ENCODE measurements at regions not wholly inside any gene's neighbourhood (a gene's known extent, or its start where the extent isn't known, plus 50 kb on each side); places are given as distances from the start of the nearest gene placed in this dataset.
"Not testable (repeated sequence)": the region's sequence is repeated elsewhere in the genome, so short reads cannot be mapped to it uniquely, and the experiment has no call there.

GRCh38 chr2:179385756-179386155 lies 121.1 kb upstream of the SESTD1 start:
- H3K27me3 Mint-ChIP-seq; POLR2A ChIA-PET; H3K4me3 Mint-ChIP-seq; H3K36me3 Mint-ChIP-seq (ENCODE audit: low read depth); DNase-seq; H3K9me3 Mint-ChIP-seq; H3K4me1 Mint-ChIP-seq; CTCF ChIA-PET; H3K27ac Mint-ChIP-seq: not testable (repeated sequence)

- DNase-seq = no peak
- no peaks in the 10 kb centered on the region for H3K9me3 Mint-ChIP-seq
- H3K4me1 Mint-ChIP-seq = no peaks in the 10 kb centered on the region
- no peak overlapping the region for H3K27ac Mint-ChIP-seq
- no peaks in the 10 kb centered on the region for H3K36me3 Mint-ChIP-seq (ENCODE audit: low read depth)
- no peak overlapping the region for H3K4me3 Mint-ChIP-seq
- ChIA-PET POLR2A (no interaction called here), CTCF (no interaction called here)
- no peaks in the 10 kb centered on the region for H3K27me3 Mint-ChIP-seq
Observed at GRCh38 chr2:179383975-179384374, 119.3 kb upstream of the SESTD1 start.

DNA sequence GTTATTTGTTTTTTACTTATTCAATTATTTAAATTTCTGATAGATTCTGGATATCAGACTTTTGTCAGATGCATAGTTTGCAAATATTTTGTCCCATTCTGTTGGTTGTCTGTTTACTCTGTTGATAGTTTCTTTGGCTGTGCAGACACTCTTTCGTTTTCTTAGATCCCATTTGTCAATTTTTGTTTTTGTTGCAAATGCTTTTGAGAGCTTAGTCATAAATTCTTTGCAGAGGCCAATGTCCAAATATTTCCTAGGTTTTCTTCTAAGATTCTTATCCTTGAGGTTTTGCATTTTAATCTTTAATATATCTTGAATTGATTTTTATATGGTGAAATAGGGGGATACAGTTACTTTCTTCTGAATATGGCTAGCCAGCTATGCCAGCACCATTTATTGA lies 112.7 kb upstream of the SESTD1 start:
- Mint-ChIP-seq H3K4me3 (no peak overlapping the region), H3K27me3 (no peaks in the 10 kb centered on the region), H3K36me3 (ENCODE audit: low read depth) (no peaks in the 10 kb centered on the region), H3K27ac (no peak overlapping the region), H3K9me3 (no peaks in the 10 kb centered on the region), H3K4me1 (no peaks in the 10 kb centered on the region)
- DNase-seq = no peak
- ChIA-PET POLR2A (no interaction called here), CTCF (no interaction called here)

DNA sequence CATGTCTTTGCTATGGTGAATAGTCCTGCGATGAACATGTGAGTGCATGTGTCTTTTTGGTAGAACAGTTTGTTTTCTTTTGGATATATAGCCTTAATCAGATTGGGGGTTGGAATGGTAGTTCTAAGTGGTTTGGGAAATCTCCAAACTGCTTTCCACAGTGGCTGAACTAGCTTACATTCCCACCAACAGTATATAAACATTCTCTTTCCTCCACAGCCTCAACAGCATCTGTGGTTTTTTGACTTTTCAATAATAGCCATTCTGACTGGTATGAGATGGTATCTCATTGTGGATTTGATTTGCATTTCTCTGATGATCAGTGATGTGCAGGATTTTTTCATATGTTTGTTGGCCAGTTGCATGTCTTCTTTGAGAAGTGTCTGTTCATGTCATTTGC lies 112.2 kb upstream of the SESTD1 start:
- Mint-ChIP-seq H3K36me3 (ENCODE audit: low read depth) (no peaks in the 10 kb centered on the region), H3K27me3 (peaks cover 2% of the 10 kb centered on the region), H3K9me3 (no peaks in the 10 kb centered on the region), H3K4me1 (no peaks in the 10 kb centered on the region), H3K27ac (no peak overlapping the region), H3K4me3 (no peak overlapping the region)
- POLR2A ChIA-PET = no interaction called here
- CTCF ChIA-PET = no interaction called here
- DNase-seq = no peak

DNA sequence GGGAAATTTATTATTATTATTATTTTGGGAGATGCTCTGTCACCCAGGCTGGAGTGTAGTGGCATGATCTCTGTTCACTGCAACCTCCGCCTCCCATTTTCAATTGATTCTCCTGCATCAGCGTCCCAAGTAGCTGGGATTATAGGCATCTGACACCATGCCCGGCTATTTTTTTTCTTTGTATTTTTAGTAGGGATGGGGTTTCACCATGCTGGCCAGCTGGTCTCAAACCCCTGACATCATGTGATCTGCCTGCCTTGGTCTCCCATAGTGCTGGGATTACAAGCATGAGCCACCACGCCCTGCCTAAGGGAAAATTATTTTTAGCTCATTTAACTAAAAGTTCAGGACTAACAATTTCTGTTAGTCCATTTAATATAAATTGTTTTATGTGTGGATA lies 109.2 kb upstream of the SESTD1 start:
- ChIA-PET CTCF (interaction anchor here (0.7 kb wide), 1 partner anchor 311 kb away, joined by 3 read pairs; no protein-coding TSS in a partner anchor), POLR2A (no interaction called here)
- Mint-ChIP-seq H3K9me3 (no peaks in the 10 kb centered on the region), H3K4me3 (no peak overlapping the region), H3K4me1 (no peaks in the 10 kb centered on the region), H3K27me3 (peaks cover 4% of the 10 kb centered on the region), H3K27ac (no peak overlapping the region), H3K36me3 (ENCODE audit: low read depth) (no peaks in the 10 kb centered on the region)
- no peak for DNase-seq

GRCh38 chr2:179365561-179365960 lies 100.9 kb upstream of the SESTD1 start:
- H3K27ac Mint-ChIP-seq, H3K4me1 Mint-ChIP-seq, CTCF ChIA-PET: not testable (repeated sequence)

DNA sequence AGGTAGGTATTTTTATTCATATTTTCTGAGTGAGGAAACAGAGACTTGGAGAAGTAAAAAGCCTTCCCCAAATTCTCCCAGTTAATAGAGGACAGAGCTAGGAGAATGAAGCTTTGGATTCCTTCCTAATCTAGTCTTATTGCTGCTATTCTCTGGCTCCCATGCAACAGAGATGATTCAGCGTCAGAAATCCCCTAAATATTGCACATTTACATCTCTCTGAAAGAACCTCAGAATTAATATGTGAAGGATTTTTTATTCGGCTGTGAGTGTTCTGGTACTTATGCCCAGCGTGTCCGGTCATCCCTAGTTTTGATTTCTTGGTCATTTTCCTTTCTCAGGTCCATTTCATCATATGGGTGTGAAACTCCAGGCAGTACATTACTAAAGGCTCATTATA lies 91.2 kb upstream of the SESTD1 start:
- no peaks in the 10 kb centered on the region for H3K9me3 Mint-ChIP-seq

More at GRCh38 chr2:179365561-179365960, 100.9 kb upstream of the SESTD1 start:
- H3K36me3 Mint-ChIP-seq (ENCODE audit: low read depth); POLR2A ChIA-PET; H3K27me3 Mint-ChIP-seq; DNase-seq; H3K9me3 Mint-ChIP-seq; H3K4me3 Mint-ChIP-seq: not testable (repeated sequence)

DNA sequence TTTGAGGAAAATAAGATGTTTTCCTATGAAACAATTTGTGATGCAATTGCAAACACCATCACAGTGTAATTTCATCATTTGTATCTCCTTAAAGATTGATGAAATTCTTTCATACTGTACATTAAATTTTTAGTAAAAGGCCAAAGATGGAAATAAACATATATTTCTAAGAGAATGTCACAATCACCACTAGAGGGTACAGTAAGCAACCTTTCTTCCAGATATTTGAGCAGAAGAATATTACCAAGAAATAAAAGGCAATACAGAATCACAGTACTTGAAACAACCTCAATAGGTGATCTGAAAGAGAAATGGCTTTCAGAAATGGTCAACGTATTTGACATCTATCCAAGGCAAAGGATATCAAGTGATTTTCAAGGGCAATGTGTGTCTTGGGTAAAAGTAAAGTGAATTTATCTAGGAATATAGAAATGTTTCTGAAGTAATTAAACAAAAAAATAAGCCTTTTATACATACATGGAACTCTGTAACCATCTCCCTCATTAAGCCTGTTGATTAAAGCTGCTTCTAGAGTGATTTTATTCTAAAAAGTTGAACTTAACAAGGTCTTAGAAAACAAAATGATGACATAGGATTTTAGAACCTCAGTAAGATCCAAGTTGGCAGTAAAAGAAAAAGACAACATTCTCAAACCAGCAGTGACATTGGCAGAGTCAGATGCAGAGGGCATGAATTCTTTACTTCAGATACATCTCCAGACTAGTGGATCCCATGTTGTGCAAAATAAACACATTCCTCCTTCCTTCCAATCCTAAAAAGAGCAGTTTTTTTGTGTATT lies 90.3 kb upstream of the SESTD1 start:
- POLR2A ChIA-PET = no interaction called here
- Mint-ChIP-seq H3K27ac (no peak overlapping the region), H3K27me3 (no peaks in the 10 kb centered on the region), H3K36me3 (ENCODE audit: low read depth) (no peaks in the 10 kb centered on the region), H3K4me3 (no peak overlapping the region), H3K9me3 (no peaks in the 10 kb centered on the region), H3K4me1 (no peaks in the 10 kb centered on the region)
- no peak for DNase-seq
- CTCF ChIA-PET = no interaction called here

More for the DNA sequence above, 91.2 kb upstream of the SESTD1 start:
- no peak overlapping the region for H3K27ac Mint-ChIP-seq
- H3K36me3 Mint-ChIP-seq (ENCODE audit: low read depth) = no peaks in the 10 kb centered on the region
- H3K4me1 Mint-ChIP-seq = no peaks in the 10 kb centered on the region
- CTCF ChIA-PET = no interaction called here
- H3K27me3 Mint-ChIP-seq = no peaks in the 10 kb centered on the region
- no peak overlapping the region for H3K4me3 Mint-ChIP-seq
- no peak for DNase-seq
- POLR2A ChIA-PET = no interaction called here

- Mint-ChIP-seq H3K27me3 (no peaks in the 10 kb centered on the region), H3K9me3 (no peaks in the 10 kb centered on the region), H3K27ac (no peak overlapping the region), H3K36me3 (ENCODE audit: low read depth) (no peaks in the 10 kb centered on the region), H3K4me1 (no peaks in the 10 kb centered on the region), H3K4me3 (no peak overlapping the region)
- ChIA-PET POLR2A (no interaction called here), CTCF (no interaction called here)
- no peak for DNase-seq
Observed at GRCh38 chr2:179354296-179354695, 89.7 kb upstream of the SESTD1 start.

DNA sequence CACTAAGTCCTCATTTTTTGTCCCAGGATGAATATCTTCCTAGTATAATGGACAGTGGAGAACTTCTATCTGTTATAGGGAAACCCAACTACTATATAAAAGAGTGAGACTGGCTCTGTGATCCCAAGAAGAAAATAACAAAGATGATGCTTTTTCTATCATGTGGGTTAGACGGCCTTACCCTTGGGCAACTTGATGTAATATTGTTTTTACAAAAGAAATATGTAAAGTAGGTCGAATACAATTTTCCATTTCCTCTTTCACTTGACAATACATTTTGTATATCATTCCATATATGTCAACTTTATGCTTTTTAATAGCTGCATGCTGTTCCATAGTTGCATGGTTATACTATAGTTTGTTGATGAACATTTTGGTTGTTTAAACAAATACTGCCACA lies 87.5 kb upstream of the SESTD1 start:
- no peaks in the 10 kb centered on the region for H3K27me3 Mint-ChIP-seq
- DNase-seq = no peak
- ChIA-PET POLR2A (no interaction called here), CTCF (no interaction called here)
- no peak overlapping the region for H3K4me3 Mint-ChIP-seq
- H3K27ac Mint-ChIP-seq = no peak overlapping the region
- H3K9me3 Mint-ChIP-seq = no peaks in the 10 kb centered on the region
- H3K36me3 Mint-ChIP-seq (ENCODE audit: low read depth) = no peaks in the 10 kb centered on the region
- no peaks in the 10 kb centered on the region for H3K4me1 Mint-ChIP-seq

DNA sequence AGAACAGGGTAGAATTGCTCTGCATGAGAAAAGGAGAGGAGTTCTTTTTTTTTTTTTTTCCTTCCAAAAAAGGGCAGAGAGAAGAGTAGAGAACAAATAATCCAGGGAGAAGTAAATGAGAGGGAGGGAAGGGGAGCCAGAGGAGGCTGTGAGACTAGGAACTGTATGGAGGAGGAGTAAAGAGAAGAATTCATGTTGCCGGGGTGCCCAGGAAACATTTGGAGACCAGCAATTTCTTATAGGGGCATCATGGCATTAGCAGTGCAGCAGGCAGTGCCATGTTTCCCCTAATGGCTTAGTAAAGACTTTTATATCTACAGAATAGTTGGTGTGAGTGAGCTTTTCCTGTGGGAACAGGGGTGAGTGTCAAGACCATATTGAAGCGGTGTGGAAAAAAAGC lies 86.4 kb upstream of the SESTD1 start:
- ChIA-PET POLR2A (no interaction called here), CTCF (no interaction called here)
- no peak overlapping the region for H3K4me3 Mint-ChIP-seq
- no peaks in the 10 kb centered on the region for H3K9me3 Mint-ChIP-seq
- H3K4me1 Mint-ChIP-seq = no peaks in the 10 kb centered on the region
- no peaks in the 10 kb centered on the region for H3K36me3 Mint-ChIP-seq (ENCODE audit: low read depth)
- DNase-seq = no peak
- no peaks in the 10 kb centered on the region for H3K27me3 Mint-ChIP-seq
- no peak overlapping the region for H3K27ac Mint-ChIP-seq

DNA sequence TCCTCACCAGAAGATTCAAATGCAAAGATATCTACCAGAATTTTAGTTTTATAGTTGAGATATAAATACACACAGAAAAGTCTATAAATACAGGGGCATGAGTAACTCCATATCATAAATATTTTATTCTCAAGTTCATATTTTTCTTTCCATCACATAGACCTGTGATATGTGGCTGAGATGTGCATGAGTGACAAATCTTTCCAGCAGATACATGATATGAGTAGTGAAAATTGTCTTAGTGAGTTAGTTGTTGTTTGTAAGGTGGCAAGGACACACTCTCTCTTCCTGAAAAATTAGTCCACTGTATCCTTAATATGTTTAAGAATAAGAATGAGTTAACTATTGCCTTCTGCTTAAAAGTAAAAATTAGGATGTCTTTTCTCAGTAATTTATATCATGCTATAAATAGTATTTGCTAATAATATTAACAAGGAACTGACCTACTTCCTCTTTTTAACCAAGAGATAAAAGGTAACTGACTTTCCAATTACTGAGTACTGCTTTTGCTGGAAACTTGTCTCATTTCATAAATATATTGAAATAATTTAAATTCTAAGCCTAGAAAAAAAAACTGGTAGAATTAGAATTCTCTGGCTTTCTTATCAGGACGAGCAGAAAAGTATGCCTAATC lies 85.2 kb upstream of the SESTD1 start:
- no peak overlapping the region for H3K4me3 Mint-ChIP-seq
- DNase-seq = no peak

GRCh38 chr2:179348906-179349305 lies 84.3 kb upstream of the SESTD1 start:
- no peaks in the 10 kb centered on the region for H3K9me3 Mint-ChIP-seq
- H3K4me3 Mint-ChIP-seq = no peak overlapping the region
- no peaks in the 10 kb centered on the region for H3K27me3 Mint-ChIP-seq
- H3K4me1 Mint-ChIP-seq = no peaks in the 10 kb centered on the region
- no peak for DNase-seq
- POLR2A ChIA-PET = no interaction called here
- no peaks in the 10 kb centered on the region for H3K36me3 Mint-ChIP-seq (ENCODE audit: low read depth)
- no peak overlapping the region for H3K27ac Mint-ChIP-seq
- CTCF ChIA-PET = no interaction called here

More for the DNA sequence above, 85.2 kb upstream of the SESTD1 start:
- Mint-ChIP-seq H3K27me3 (no peaks in the 10 kb centered on the region), H3K36me3 (ENCODE audit: low read depth) (no peaks in the 10 kb centered on the region), H3K27ac (no peak overlapping the region), H3K4me1 (no peaks in the 10 kb centered on the region), H3K9me3 (no peaks in the 10 kb centered on the region)
- ChIA-PET CTCF (no interaction called here), POLR2A (no interaction called here)

GRCh38 chr2:179344970-179345369 lies 80.3 kb upstream of the SESTD1 start:
- no peak for DNase-seq
- Mint-ChIP-seq H3K27ac (no peak overlapping the region), H3K36me3 (ENCODE audit: low read depth) (no peaks in the 10 kb centered on the region), H3K27me3 (no peaks in the 10 kb centered on the region), H3K4me1 (no peaks in the 10 kb centered on the region), H3K9me3 (no peaks in the 10 kb centered on the region), H3K4me3 (no peak overlapping the region)
- POLR2A ChIA-PET = no interaction called here
- CTCF ChIA-PET = interaction anchor here (0.7 kb wide), 1 partner anchor 1767 kb away, joined by 3 read pairs; no protein-coding TSS in a partner anchor

Data from activated CD4-positive, alpha-beta memory T cell treated with anti-CD3 and anti-CD28 coated beads, Interleukin-2, amount 10 ng/mL, durations not matched to agents 7 days and 5 days (primary cell).